HCT116 (cell line): ENCODE measurements at regions not wholly inside any gene's neighbourhood (a gene's known extent, or its start where the extent isn't known, plus 50 kb on each side); places are given as distances from the start of the nearest gene placed in this dataset.

Experiments
- ATAC-seq: fragments of 200-7000 bp; cut with Tn5 transposase; 2 replicates; pipeline ENCODE4 v1.9.1; 2020; ENCODE audit warnings: mild to moderate bottlenecking, moderate library complexity
- BruUV-seq: library from RNA; stranded (reverse); fragments of 400-500 nt; replicated peaks from 2 replicates; lab custom pipeline; 2021; lab: Mats Ljungman, UMichigan
- CTCF ChIA-PET: fragments of 300-600 bp; sonication (Branson Sonifier 250); formaldehyde crosslinking; loops from one replicate; lab custom pipeline; 2021; ENCODE audit warnings: antibody characterized with exemption; lab: Charles Lee
- POLR2A ChIA-PET: fragments of 300-600, 350-600 bp; sonication (Branson Sonifier 250); formaldehyde crosslinking; loops from one replicate; lab custom pipeline; 2021; ENCODE audit warnings: antibody characterized with exemption; lab: Charles Lee
- RAD21 ChIA-PET, 2 experiments: fragments of 300-600 bp; sonication (Branson Sonifier 250); formaldehyde crosslinking; loops; one replicate each; lab custom pipeline; 2023; ENCODE audit warnings: low total read pairs in 2 of 2; ENCODE audit not compliant: uncharacterized antibody in 2 of 2, unreplicated experiment in 2 of 2, low non-redundant PET in 1 of 2; lab: Charles Lee
- DNase-seq: peaks from one replicate; pipeline ENCODE4 v3.0.0-alpha.2; 2010; ENCODE audit warnings: low read depth, low spot score
- H2AFZ ChIP-seq: fragments of 200-600 bp; shearing (Covaris generic), sonication (generic); 2 replicates; pipeline ENCODE4 v1.6.1; 2017; ENCODE audit warnings: low read depth, mixed run types, mixed read lengths, antibody characterized with exemption, low read length; ENCODE audit not compliant: poor library complexity, severe bottlenecking
- H3K27ac ChIP-seq: 2 replicates; pipeline ENCODE4 v1.5.1; 2012; ENCODE audit warnings: low read depth, low read length
- H3K27me3 ChIP-seq: fragments of 200-600 bp; sonication (generic); 2 replicates; pipeline ENCODE4 v1.6.1; 2016; ENCODE audit warnings: mixed run types, low read length, mixed read lengths; ENCODE audit not compliant: insufficient read depth
- H3K36me3 ChIP-seq, 2 experiments: fragments of 200-500 bp in 1 of 2; fragments of 200-600 bp in 1 of 2; sonication (Bioruptor generic) in 1 of 2; sonication (generic) in 1 of 2; 2 replicates each; pipeline versions ENCODE4 v1.5.1 to v1.6.1; 2014 to 2016; ENCODE audit warnings: low read length in 2 of 2, inconsistent platforms in 1 of 2, mixed read lengths in 1 of 2, mixed run types in 1 of 2; ENCODE audit not compliant: insufficient read depth in 2 of 2, control insufficient read depth in 1 of 2
- H3K4me1 ChIP-seq, 2 experiments: fragments of 200-600 bp in 1 of 2; sonication (generic) in 1 of 2; 2 replicates each; pipeline versions ENCODE4 v1.5.1 to v1.6.1; 2012 to 2017; ENCODE audit warnings: low read length in 2 of 2, inconsistent platforms in 1 of 2, mild to moderate bottlenecking in 1 of 2, mixed read lengths in 1 of 2, mixed run types in 1 of 2, moderate library complexity in 1 of 2; ENCODE audit not compliant: insufficient read depth in 2 of 2, control insufficient read depth in 1 of 2
- H3K4me2 ChIP-seq: fragments of 200-600 bp; sonication (generic); 2 replicates; pipeline ENCODE4 v1.6.1; 2017; ENCODE audit warnings: mixed run types, low read length, mixed read lengths
- H3K4me3 ChIP-seq, 2 experiments: fragments of 200-600 bp in 1 of 2; sonication (generic) in 1 of 2; replicated peaks in 1 of 2; 2 replicates each; pipeline ENCODE4 v1.5.1; 2011 to 2016; ENCODE audit warnings: low read length in 2 of 2, control low read depth in 1 of 2, low read depth in 1 of 2, mild to moderate bottlenecking in 1 of 2, mixed read lengths in 1 of 2, mixed run types in 1 of 2
- H3K79me2 ChIP-seq: fragments of 200-600 bp; sonication (generic); 2 replicates; pipeline ENCODE4 v1.6.1; 2017; ENCODE audit warnings: mild to moderate bottlenecking, mixed run types, low read length, moderate library complexity, mixed read lengths; ENCODE audit not compliant: insufficient read depth
- H3K9ac ChIP-seq: fragments of 200-600 bp; sonication (generic); 2 replicates; pipeline ENCODE4 v1.6.1; 2016; ENCODE audit warnings: low read length, mixed read lengths
- H3K9me2 ChIP-seq: fragments of 200-600 bp; sonication (generic), shearing (Covaris generic); 2 replicates; pipeline ENCODE4 v1.6.1; 2017; ENCODE audit warnings: mixed run types, mild to moderate bottlenecking, moderate library complexity; ENCODE audit not compliant: insufficient read depth
- H3K9me3 ChIP-seq, 2 experiments: fragments of 200-500 bp in 1 of 2; fragments of 200-600 bp in 1 of 2; sonication (Bioruptor generic) in 1 of 2; sonication (generic) in 1 of 2; 2 replicates each; pipeline ENCODE4 v1.6.1; 2014 to 2017; ENCODE audit warnings: low read length in 2 of 2, mixed read lengths in 2 of 2, inconsistent platforms in 1 of 2, low read depth in 1 of 2, mild to moderate bottlenecking in 1 of 2, mixed run types in 1 of 2, moderate library complexity in 1 of 2; ENCODE audit not compliant: control insufficient read depth in 1 of 2, insufficient read depth in 1 of 2
- H4K20me1 ChIP-seq: fragments of 200-600 bp; sonication (generic), shearing (Covaris generic); 2 replicates; pipeline ENCODE4 v1.6.1; 2017; ENCODE audit warnings: mixed run types, mild to moderate bottlenecking, moderate library complexity; ENCODE audit not compliant: insufficient read depth
- EGR1 ChIP-seq: IDR thresholded peaks from 2 replicates; pipeline ENCODE4 v1.6.1; 2012; ENCODE audit warnings: low read depth
- EZH2phosphoT487 ChIP-seq: fragments of 200-600 bp; IDR thresholded peaks from 2 replicates; pipeline ENCODE4 v1.6.1; 2018; ENCODE audit warnings: antibody characterized with exemption, borderline replicate concordance
- JUND ChIP-seq: IDR thresholded peaks from 2 replicates; pipeline ENCODE4 v1.6.1; 2012
- POLR2AphosphoS5 ChIP-seq: IDR thresholded peaks from 2 replicates; pipeline ENCODE4 v1.6.1; 2011; ENCODE audit warnings: mild to moderate bottlenecking, low read depth, low read length, moderate library complexity
- REST ChIP-seq: IDR thresholded peaks from 2 replicates; pipeline ENCODE4 v1.6.1; 2012; ENCODE audit warnings: low read depth
- SIN3A ChIP-seq: IDR thresholded peaks from 2 replicates; pipeline ENCODE4 v1.6.1; 2012; ENCODE audit warnings: low read depth
- SP1 ChIP-seq: IDR thresholded peaks from 2 replicates; pipeline ENCODE4 v1.6.1; 2012; ENCODE audit warnings: low read depth
- TCF7L2 ChIP-seq: IDR thresholded peaks from 2 replicates; pipeline ENCODE4 v1.7.0; 2011; ENCODE audit warnings: borderline replicate concordance, inconsistent platforms; ENCODE audit not compliant: insufficient read depth, insufficient read length; ENCODE audit errors: extremely low read depth
- YY1 ChIP-seq: IDR thresholded peaks from 2 replicates; pipeline ENCODE4 v1.6.1; 2011; ENCODE audit warnings: low read length, low read depth, moderate library complexity, mild to moderate bottlenecking; ENCODE audit not compliant: insufficient replicate concordance; ENCODE audit errors: extremely low read depth
- ZFX ChIP-seq: fragments of 450-650 bp; IDR thresholded peaks from 2 replicates; pipeline ENCODE4 v1.6.1; 2017
- ZNF274 ChIP-seq: fragments of 200-500 bp; sonication (Bioruptor generic); IDR thresholded peaks from 2 replicates; pipeline ENCODE4 v1.6.1; 2014; ENCODE audit warnings: mild to moderate bottlenecking, low read depth, low read length, inconsistent platforms
- intact Hi-C: fragments of 100-400 bp; cut with micrococcal nuclease; formaldehyde crosslinking; loops from 2 replicates; pipeline ENCODE4 v1.10.0; 2022

GRCh38 chr3:144744473-144744872 lies 772.9 kb downstream of the DIPK2A start:
- Histone ChIP-seq H3K9me2 (no peaks in the 10 kb centered on the region), H3K27ac (no peak overlapping the region), H3K4me1 (no peaks in the 10 kb centered on the region), H2AFZ (no peak overlapping the region), H3K4me2 (no peak overlapping the region), H3K9ac (no peak overlapping the region), H3K36me3 (no peaks in the 10 kb centered on the region), H3K27me3 (no peaks in the 10 kb centered on the region), H3K4me3 (no peak overlapping the region), H4K20me1 (no peaks in the 10 kb centered on the region), H3K9me3 (no peaks in the 10 kb centered on the region), H3K79me2 (no peaks in the 10 kb centered on the region)
- no TSS peak for BruUV-seq
- no peak for ATAC-seq
- RAD21 ChIA-PET = no interaction called here
- CTCF ChIA-PET = no interaction called here
- intact Hi-C loops = no loop called here
- TF ChIP-seq YY1 (no peak), ZNF274 (no peak), EZH2phosphoT487 (no peak), ZFX (no peak), SP1 (no peak), SIN3A (no peak), POLR2AphosphoS5 (no peak), TCF7L2 (no peak), EGR1 (no peak), JUND (no peak), REST (no peak)
- DNase-seq = no peak
- POLR2A ChIA-PET = no interaction called here
